IMR-90 (cell line): ENCODE measurements at regions not wholly inside any gene's neighbourhood (a gene's known extent, or its start where the extent isn't known, plus 50 kb on each side); places are given as distances from the start of the nearest gene placed in this dataset.

Experiments
- ATAC-seq: fragments of 200-7000 bp; cut with Tn5 transposase; 2 replicates; pipeline ENCODE4 v1.9.1; 2020; ENCODE audit warnings: low read depth, mild to moderate bottlenecking, moderate library complexity
- BruUV-seq: library from RNA; stranded (reverse); fragments of 400-500 nt; replicated peaks from 2 replicates; lab custom pipeline; 2021; lab: Mats Ljungman, UMichigan
- CTCF ChIA-PET: fragments of 300-600 bp; formaldehyde crosslinking; extraction: SDS; loops from one replicate; lab custom pipeline; 2021; ENCODE audit warnings: antibody characterized with exemption; lab: Yijun Ruan, JAX
- POLR2A ChIA-PET: fragments of 300-600 bp; sonication (Branson Sonifier 250); formaldehyde crosslinking; loops from one replicate; lab custom pipeline; 2022; ENCODE audit warnings: antibody characterized with exemption; ENCODE audit not compliant: unreplicated experiment; lab: Charles Lee
- DNase-seq: peaks from one replicate; pipeline ENCODE4 v3.0.0; 2013
- H2AFZ ChIP-seq: replicated peaks from 2 replicates; pipeline ENCODE3; 2013; ENCODE audit warnings: low read length, mild to moderate bottlenecking; ENCODE audit not compliant: poor library complexity
- H2AK5ac ChIP-seq: 2 replicates; pipeline ENCODE4 v1.6.1; 2013; ENCODE audit warnings: low read depth, low read length, inconsistent platforms
- H2AK9ac ChIP-seq: replicated peaks from 2 replicates; pipeline ENCODE3; 2013; ENCODE audit warnings: mild to moderate bottlenecking, low read depth, low read length, moderate library complexity; ENCODE audit not compliant: poor library complexity
- H2BK120ac ChIP-seq: 2 replicates; pipeline ENCODE4 v1.6.1; 2013; ENCODE audit warnings: low read depth, low read length, inconsistent platforms
- H2BK15ac ChIP-seq: 3 replicates; pipeline ENCODE4 v1.6.1; 2013; ENCODE audit warnings: low read depth, low read length, inconsistent platforms
- H2BK20ac ChIP-seq: 2 replicates; pipeline ENCODE4 v1.6.1; 2013; ENCODE audit warnings: low read depth, mild to moderate bottlenecking, inconsistent platforms, low read length, moderate library complexity
- H2BK5ac ChIP-seq: 2 replicates; pipeline ENCODE4 v1.6.1; 2013; ENCODE audit warnings: mild to moderate bottlenecking, low read depth, low read length, inconsistent platforms; ENCODE audit not compliant: poor library complexity, severe bottlenecking
- H3K14ac ChIP-seq: replicated peaks from 2 replicates; pipeline ENCODE4 v1.6.1; 2013; ENCODE audit warnings: low read depth, low read length, inconsistent platforms
- H3K18ac ChIP-seq: 2 replicates; pipeline ENCODE4 v1.6.1; 2013; ENCODE audit warnings: low read depth, low read length, control low read depth
- H3K23ac ChIP-seq: 2 replicates; pipeline ENCODE4 v1.6.1; 2013; ENCODE audit warnings: low read depth, low read length, inconsistent platforms
- H3K27ac ChIP-seq: 2 replicates; pipeline ENCODE4 v1.5.1; 2013; ENCODE audit warnings: mild to moderate bottlenecking, control low read depth, low read length; ENCODE audit not compliant: insufficient read depth
- H3K27me3 ChIP-seq: 2 replicates; pipeline ENCODE4 v1.6.1; 2013; ENCODE audit warnings: low read length; ENCODE audit not compliant: control insufficient read depth, insufficient read depth
- H3K36me3 ChIP-seq: 2 replicates; pipeline ENCODE4 v1.6.1; 2013; ENCODE audit warnings: low read length, mixed read lengths; ENCODE audit not compliant: control insufficient read depth, insufficient read depth
- H3K4ac ChIP-seq: 2 replicates; pipeline ENCODE4 v1.6.1; 2013; ENCODE audit warnings: low read depth, low read length, inconsistent platforms
- H3K4me1 ChIP-seq: 2 replicates; pipeline ENCODE4 v1.6.1; 2013; ENCODE audit warnings: low read length, mixed read lengths; ENCODE audit not compliant: control insufficient read depth, insufficient read depth
- H3K4me2 ChIP-seq: 2 replicates; pipeline ENCODE4 v1.6.1; 2013; ENCODE audit warnings: low read depth, mild to moderate bottlenecking, control low read depth, low read length, moderate library complexity
- H3K4me3 ChIP-seq: 2 replicates; pipeline ENCODE4 v1.5.1; 2013; ENCODE audit warnings: low read depth, mild to moderate bottlenecking, control low read depth, low read length, moderate library complexity; ENCODE audit not compliant: insufficient read depth
- H3K56ac ChIP-seq: 2 replicates; pipeline ENCODE4 v1.6.1; 2013; ENCODE audit warnings: low read length, inconsistent platforms; ENCODE audit not compliant: insufficient read depth; ENCODE audit errors: extremely low read depth
- H3K79me1 ChIP-seq, 2 experiments: 2 replicates each; pipeline ENCODE4 v1.6.1; 2013; ENCODE audit warnings: low read length in 2 of 2, inconsistent platforms in 1 of 2, low read depth in 1 of 2
- H3K9ac ChIP-seq: 2 replicates; pipeline ENCODE4 v1.6.1; 2013; ENCODE audit warnings: low read depth, low read length, control low read depth
- H3K9me1 ChIP-seq: 2 replicates; pipeline ENCODE4 v1.6.1; 2013; ENCODE audit warnings: low read length, inconsistent platforms; ENCODE audit not compliant: insufficient read depth
- H3K9me3 ChIP-seq: 2 replicates; pipeline ENCODE4 v1.6.1; 2013; ENCODE audit warnings: low read length; ENCODE audit not compliant: control insufficient read depth, insufficient read depth
- H4K20me1 ChIP-seq: 2 replicates; pipeline ENCODE4 v1.6.1; 2013; ENCODE audit warnings: low read length, inconsistent platforms; ENCODE audit not compliant: insufficient read depth
- H4K5ac ChIP-seq: 2 replicates; pipeline ENCODE4 v1.6.1; 2013; ENCODE audit warnings: mild to moderate bottlenecking, low read depth, low read length, control low read depth
- H4K8ac ChIP-seq, 2 experiments: 2 replicates each; pipeline ENCODE4 v1.6.1; 2013; ENCODE audit warnings: low read depth in 2 of 2, low read length in 2 of 2, control low read depth in 1 of 2, inconsistent platforms in 1 of 2
- H4K91ac ChIP-seq: 2 replicates; pipeline ENCODE4 v1.6.1; 2013; ENCODE audit warnings: low read depth, low read length, inconsistent platforms; ENCODE audit not compliant: insufficient read depth
- MXI1 ChIP-seq: IDR thresholded peaks from 2 replicates; pipeline ENCODE4 v1.6.1; 2012; ENCODE audit warnings: low read depth, mild to moderate bottlenecking, low read length, moderate library complexity, borderline replicate concordance
- RAD21 ChIP-seq: IDR thresholded peaks from 2 replicates; pipeline ENCODE4 v1.6.1; 2012; ENCODE audit warnings: low read length, improper control_type of control experiment
- WGBS, 2 experiments: methylation state at CpG; one replicate each; pipeline versions ENCODE4 v1.1.5 to v1.1.7; 2013; ENCODE audit warnings: missing lambda C conversion rate in 2 of 2; ENCODE audit not compliant: insufficient read length in 1 of 2; ENCODE audit errors: extremely low coverage in 2 of 2; 5-methylcytosine and 5-hydroxymethylcytosine counted together
- dilution Hi-C: fragments of 300-500 bp; cut with HindIII; formaldehyde crosslinking; loops from one replicate; pipeline ENCODE4 v1.14.3; 2018; ENCODE audit warnings: low sequenced_read_pairs; ENCODE audit not compliant: unreplicated experiment
- in situ Hi-C: fragments of 300-500 bp; cut with MboI; formaldehyde crosslinking; loops from 3 replicates; pipeline ENCODE4 v1.14.3; 2019; ENCODE audit warnings: low sequenced_read_pairs, inconsistent platforms, mixed read lengths
- intact Hi-C: fragments of 100-400 bp; cut with micrococcal nuclease; formaldehyde crosslinking; loops from 2 replicates; pipeline ENCODE4 v1.10.0; 2022

GRCh38 chr10:53716156-53716555 is 943.6 kb upstream of the MBL2 start:
- no peak overlapping the region for H2BK5ac ChIP-seq
- no peak overlapping the region for H3K18ac ChIP-seq
- no peak overlapping the region for H3K27ac ChIP-seq
- no peak overlapping the region for H2BK20ac ChIP-seq
- DNase-seq: no peak
- no peaks in the 10 kb centered on the region for H3K9me1 ChIP-seq
- no peak overlapping the region for H4K8ac ChIP-seq
- H2AK9ac ChIP-seq: no peak overlapping the region
- TF ChIP-seq RAD21 (no peak), MXI1 (no peak)
- H2BK120ac ChIP-seq: no peak overlapping the region
- no TSS peak for BruUV-seq
- no peaks in the 10 kb centered on the region for H4K20me1 ChIP-seq
- ChIA-PET CTCF (no interaction called here), POLR2A (no interaction called here)
- in situ Hi-C loops: loop anchor here (10.0 kb wide), 1 partner anchor 121 kb away; no protein-coding TSS in a partner anchor
- intact Hi-C loops: no loop called here
- no peaks in the 10 kb centered on the region for H3K79me1 ChIP-seq
- no peaks in the 10 kb centered on the region for H3K9me3 ChIP-seq
- H4K91ac ChIP-seq: no peak overlapping the region
- H3K14ac ChIP-seq: no peak overlapping the region
- no peak overlapping the region for H4K5ac ChIP-seq
- dilution Hi-C loops: no loop called here
- no peak overlapping the region for H3K23ac ChIP-seq
- H3K4me2 ChIP-seq: no peak overlapping the region
- H2BK15ac ChIP-seq: no peak overlapping the region
- H2AK5ac ChIP-seq: no peak overlapping the region
- no peaks in the 10 kb centered on the region for H3K27me3 ChIP-seq
- no peaks in the 10 kb centered on the region for H3K36me3 ChIP-seq
- no peak overlapping the region for H3K56ac ChIP-seq
- H3K4me1 ChIP-seq: no peaks in the 10 kb centered on the region
- no peak overlapping the region for H3K9ac ChIP-seq
- H3K4me3 ChIP-seq: no peak overlapping the region
- no peak for ATAC-seq
- WGBS, 2 experiments: 33% methylated on average over 1 of the region's 3 CpGs; no CpG with 5 or more reads in 1 of the 2 experiments
- H3K4ac ChIP-seq: no peak overlapping the region
- no peak overlapping the region for H2AFZ ChIP-seq
